DMS153 treated with DMSO at 0.1 percent for 48 hours (cell line): ENCODE measurements at regions not wholly inside any gene's neighbourhood (a gene's known extent, or its start where the extent isn't known, plus 50 kb on each side); places are given as distances from the start of the nearest gene placed in this dataset.
"Not testable (repeated sequence)": the region's sequence is repeated elsewhere in the genome, so short reads cannot be mapped to it uniquely, and the experiment has no call there.

Experiments
- DNase-seq: peaks from one replicate; lab custom pipeline; 2025; ENCODE audit not compliant: unreplicated experiment; lab: John Stamatoyannopoulos, UW

DNA sequence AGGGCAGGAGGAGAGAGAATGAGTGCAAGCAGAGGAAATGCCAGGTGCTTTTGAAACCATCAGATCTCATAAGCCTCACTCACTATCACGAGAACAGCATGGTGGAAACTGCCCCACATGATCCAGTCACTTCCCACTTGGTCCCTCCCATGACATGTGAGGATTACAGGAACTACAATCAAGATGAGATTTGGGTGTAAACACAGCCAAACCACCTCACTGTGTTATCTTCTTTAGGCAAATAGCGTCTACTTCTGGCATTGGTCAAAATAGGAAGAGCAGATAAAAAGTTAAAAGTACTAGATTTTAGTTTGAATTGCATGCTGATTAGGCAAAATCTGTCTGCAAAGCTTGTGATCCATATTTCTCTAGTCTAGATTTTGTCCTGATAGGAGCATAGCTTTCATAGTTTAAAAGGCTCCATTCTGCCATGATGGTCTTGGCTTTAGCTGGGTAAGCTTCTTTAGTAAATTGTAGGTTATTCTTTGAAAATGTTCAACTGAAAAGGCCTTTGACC, 267.5 kb downstream of the NKX6-1 start:
- DNase-seq: no peak

DNA sequence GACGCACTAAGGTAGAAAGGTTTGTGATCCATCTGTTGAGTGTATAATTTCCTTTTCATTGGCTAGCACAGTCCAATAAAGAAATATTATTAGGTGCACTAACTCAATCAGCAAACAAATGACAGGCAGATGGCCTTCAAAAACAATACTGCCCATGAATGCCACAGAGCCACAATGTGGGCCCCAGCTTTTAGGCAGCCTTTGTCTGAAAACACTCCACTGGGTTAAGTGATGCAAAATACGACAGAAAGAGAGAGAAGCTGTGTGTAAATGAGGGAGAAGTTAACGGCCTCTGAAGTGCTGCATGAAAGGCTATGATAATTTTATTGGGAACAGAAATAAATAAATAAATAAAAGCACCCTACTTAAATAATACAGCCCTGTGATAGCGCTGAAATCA, 274.6 kb downstream of the NKX6-1 start:
- DNase-seq: peak; percentile 99

DNA sequence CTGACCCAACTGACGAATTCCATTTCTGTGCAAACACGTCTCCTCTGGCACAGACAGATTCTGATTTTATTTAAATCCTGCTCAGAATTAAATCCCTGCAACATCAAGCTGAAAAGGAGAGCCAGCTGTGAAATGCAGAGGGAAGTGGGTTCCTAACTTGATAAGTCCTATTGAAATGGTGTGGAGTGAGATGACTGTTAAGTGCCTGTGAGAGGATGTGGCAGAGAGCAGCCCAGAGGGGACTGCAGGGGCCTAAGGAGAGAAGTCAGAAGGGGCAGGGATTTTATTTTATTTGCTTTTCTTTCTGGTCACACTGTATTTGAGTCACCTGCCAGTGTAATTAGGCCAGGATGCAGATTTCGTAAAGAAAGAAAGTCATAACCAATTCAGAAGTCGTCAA, 277.4 kb downstream of the NKX6-1 start:
- DNase-seq: peak; percentile 12

DNA sequence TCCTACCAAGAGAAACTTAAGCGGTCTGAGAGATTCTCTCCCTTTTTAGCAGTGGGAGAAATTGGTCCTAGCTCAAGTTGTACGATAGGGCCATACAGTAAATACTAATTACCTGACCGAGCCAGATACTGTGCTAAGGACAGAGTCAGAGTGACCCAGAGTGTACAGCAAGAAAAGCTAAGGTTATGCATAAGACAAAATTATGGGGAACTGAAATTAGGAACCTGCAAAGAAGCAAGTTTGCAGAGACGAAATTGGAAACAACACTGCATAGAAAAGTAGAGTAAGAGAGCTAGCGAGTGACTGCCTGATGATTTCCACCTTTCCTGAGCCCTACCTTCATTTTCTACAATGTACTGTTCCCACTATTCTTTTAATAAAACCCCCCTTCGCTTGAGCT, 278.1 kb downstream of the NKX6-1 start:
- DNase-seq: no peak

DNA sequence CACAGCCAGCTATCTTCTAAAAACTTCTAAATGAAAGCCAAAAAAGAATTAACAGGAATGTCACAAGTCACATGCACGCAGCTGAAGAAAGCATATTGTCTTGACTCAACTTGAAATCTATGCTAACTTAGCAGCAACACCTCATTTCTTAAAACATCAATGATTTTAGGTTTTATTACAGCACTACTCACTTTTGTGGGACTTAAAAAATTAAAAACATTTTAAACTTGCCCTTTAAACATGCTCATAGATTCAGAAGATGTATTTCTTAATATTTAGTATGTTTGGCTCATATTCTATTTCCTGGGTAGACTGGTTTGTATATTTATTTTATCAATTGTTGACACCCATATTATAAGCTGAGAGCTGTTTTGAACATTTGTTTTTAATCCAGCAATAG, 279.4 kb downstream of the NKX6-1 start:
- no peak for DNase-seq

DNA sequence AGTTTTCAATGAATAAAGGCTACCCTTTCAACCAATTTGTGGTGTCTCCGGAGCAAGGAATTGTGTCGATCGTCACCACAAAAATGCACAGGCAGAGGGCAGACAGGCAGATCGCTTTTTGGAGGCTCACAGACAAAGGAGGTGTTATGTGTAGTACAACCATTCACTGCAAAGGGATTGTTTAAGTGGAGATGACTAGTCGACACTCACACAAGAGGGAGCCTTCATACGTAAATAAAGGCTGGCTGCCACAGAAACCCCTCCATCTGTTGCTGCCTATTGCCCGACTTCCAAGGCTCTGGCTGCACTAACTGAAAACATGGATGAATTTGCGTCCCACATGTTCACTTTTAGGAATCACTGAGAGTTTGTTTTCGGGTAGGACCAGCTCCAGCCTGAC, 281.1 kb downstream of the NKX6-1 start:
- DNase-seq: no peak

DNA sequence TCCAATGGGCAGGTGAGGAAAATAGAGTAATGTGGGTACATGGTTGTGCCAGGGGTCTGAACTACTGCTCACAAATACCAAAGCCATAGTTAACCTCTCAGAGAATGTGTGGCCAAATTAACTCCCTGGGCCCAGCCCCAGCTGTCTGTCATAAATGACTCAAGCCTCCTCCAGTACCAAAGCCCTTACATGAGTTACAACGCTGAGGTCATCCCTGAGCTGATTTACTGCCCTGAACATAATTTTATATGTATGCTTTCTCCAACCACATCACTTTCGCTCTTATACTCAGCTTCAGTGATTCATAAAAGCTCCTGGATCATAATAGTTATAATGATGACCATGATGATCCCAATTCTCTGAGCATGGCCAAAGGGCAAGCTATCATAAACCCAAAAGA, 283.9 kb downstream of the NKX6-1 start:
- DNase-seq: no peak

DNA sequence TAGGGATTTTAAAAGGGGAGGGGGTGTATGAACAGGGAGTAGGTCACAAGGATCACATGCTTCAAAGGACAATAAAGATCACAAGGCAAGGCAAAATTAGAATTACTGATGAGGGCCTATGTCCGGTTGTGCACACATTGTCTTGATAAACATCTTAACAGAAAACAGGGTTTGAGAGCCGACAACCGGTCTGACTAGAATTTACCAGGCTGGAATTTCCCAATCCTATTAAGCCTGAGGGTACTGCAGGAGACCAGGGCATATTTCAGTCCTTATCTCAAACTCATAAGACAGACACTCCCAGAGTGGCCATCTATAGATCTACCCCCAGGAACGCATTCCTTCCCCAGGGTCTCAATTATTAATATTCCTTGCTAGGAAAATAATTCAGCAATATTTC, 292.9 kb downstream of the NKX6-1 start:
- DNase-seq: not testable (repeated sequence)

DNA sequence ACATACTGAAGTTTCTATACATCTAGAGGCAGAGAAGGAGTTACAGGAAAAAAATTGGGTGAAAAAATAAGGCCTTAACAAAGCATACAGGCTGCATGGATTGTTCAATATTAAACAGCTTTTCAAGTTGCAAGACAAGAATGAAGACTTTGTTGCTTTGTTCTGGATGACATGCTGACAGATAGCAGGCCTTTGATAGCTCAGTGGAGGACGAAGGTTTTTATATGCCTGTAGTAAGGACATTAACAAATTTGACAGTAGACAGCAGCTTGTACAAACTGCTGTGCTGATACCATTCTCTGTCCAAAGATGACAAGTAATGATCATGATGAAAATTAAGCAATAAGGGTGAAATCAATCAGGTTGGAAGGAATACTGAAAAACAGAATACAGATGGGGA, 309.9 kb downstream of the NKX6-1 start:
- DNase-seq: no peak

DNA sequence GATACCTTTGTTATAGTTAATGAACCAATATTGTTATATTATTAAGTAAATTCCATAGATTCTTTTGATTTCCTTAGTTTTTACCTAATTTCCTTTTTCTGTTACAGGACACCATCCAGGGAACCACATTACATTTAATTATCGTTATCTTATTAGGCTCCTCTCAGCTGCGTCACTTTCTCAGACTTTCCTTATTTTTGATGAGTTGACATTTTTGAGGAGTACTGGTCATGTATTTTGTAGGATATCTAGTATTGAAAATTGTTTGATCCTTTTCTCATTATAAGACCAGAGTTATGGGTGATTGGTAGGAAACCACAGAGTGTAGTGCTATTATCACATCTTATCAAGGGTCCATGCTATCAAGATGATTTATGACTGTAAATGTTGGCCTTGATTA, 319.7 kb downstream of the NKX6-1 start:
- DNase-seq: no peak

DNA sequence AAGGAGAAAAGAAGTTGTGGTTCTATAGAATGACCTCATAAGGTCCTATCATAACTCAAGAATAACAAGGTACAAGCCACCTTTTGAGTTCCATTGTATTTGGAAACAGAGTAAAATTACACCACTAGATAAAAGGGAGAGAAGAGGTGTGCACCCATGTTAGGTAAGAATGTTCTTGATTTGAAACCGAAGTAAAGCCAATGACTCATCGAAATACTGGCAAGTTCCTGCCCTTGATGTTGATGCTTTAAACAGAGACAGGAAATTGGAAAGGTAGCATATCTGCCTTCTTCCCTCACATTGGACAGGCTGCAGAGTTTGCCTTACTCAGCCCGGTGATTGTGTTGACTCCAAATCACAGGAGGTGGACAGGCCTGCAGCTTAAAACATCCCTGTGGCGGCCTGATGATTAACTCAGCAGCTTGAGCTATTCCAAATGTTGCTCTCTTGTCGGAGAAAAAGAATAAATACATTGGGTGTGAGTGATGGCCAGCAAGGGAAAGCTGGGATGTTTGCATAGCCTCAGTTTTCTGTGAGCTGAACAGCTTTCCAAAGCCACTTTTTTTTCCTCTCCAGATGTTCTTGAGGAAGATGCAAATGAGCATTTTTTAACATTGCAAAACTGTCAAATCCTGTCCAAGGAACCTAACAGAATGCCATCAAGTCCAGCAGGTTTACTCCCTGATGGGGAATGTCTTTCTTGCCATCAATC, 321.1 kb downstream of the NKX6-1 start:
- DNase-seq: no peak

DNA sequence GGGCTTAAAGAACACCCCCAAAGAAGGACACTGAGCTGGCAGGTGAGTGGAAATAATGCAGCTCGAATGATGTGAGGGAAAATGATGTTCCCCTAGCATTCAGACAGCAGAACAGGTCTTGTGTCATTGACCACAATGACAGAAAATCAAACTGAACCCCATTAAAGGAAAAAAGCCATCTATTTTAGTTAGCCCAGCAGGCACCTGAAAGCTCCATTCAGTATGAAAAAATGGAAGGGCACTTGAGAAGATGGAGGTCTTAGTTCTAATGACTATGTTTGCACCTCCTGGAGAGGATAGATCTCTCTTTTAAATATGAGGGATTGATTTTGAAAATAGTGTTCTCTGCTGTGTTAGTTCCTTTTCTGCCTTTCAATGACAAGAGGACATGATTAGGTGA, 323.1 kb downstream of the NKX6-1 start:
- DNase-seq: no peak

DNA sequence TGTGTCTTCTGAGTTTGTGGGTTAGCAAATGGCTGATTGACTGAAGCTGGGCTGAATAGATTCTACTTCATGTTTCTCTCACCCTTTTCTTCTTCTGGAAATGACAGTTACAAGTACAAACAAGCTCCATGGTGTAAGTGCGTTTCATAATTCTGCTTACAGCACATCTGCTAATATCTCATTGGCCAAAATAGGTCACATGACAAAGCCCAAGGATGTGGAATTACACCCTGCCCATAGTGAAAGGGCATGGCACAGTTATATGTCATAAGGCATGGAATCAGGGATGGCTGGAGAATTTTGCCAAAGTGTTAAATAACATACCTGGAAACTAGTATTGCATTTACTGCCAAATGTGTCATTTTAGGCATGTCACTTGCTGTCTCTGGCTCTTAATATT, 327.2 kb downstream of the NKX6-1 start:
- no peak for DNase-seq

DNA sequence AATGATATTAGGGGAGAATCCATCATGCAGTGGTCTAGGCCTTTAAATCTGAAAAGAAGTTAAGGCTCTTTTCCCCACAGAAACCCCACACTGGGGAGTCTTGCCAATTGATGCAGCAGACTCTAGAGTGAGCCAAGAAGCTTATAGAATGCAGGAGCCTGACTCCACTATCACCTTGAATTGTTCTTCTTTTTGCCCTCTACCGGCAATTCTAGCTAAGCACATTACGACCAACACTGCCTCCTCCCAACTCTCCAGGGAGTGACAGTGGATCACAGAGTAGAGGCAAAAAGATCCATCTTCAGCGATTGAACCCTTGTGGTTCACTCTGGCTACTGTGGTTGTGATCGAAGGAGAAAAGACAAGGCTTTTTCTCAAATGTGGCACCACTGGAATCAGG, 331.5 kb downstream of the NKX6-1 start:
- no peak for DNase-seq

DNA sequence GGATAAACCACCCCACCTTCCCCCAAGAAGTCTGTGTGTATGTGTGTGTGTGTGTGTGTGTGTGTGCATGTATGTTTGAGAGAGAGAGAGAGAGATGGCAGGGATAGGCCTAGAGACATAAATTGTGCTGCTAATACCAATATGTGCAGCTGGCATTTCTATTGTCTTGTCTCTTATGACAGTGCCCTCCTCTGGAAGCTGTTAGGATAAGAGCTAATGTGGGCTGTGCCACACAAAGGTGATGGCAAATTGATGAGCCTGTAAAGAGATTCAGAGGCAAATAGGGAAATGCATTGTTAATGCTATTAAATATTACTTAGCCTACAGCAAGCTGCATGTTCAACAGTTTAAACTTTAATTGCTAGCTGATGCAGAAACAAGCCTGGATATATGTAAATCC, 332.0 kb downstream of the NKX6-1 start:
- DNase-seq: peak; percentile 36

DNA sequence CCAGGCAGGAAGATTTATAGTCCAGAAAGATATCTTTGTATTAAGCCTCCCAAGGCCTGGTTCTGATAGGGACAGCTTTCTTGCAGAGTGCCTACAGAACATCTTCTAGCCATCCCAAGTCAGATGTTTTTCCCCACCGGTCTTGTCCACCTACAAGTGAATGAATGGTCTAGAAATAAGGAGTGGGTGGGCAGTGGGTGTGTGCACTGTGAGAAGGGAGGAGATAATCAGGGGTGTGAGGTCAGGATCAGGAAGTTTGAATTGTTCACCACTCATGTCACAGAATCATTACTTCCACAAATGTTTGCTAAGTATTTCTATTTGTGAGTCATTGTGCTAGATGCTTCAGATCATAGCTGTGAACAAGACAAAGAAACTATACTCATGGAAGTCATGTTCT, 332.6 kb downstream of the NKX6-1 start:
- DNase-seq: no peak

DNA sequence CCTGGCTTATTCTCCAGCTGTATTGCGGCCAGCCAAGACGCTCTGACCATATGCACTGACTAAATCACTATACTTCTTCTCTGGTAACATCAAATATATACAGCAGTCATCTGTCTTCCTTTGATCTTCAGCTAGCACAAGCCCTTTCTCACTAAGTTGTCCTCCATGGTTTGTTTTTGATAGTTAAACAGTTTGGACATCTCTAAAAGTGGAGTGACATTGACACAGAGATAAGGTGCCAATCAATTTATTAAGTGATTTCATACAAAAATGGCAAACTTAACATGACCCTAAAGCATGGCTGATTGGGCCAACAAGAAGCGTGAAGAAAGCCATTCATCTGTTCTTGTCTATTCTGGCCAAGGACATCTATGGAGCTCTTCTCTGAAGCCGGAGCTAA, 334.9 kb downstream of the NKX6-1 start:
- DNase-seq: no peak

DNA sequence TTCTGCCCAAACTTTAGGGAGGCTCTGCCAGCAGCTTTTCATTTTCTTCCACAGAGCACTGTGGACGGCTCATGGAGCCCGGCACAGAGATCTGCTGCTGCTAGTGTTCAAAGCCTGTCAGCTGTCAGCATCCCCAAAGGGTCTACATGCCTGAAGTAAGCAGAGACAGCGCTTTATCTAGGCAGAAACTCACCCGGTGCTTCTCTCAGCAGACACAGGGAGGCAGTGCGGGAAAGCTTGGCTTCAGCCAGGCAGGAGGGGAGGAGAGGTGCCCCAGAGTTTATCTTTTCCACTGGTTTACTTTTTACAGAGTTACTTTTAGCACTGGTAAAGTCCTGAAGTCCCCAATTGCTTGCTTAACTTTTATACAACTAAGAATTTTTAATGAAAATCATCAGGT, 339.3 kb downstream of the NKX6-1 start:
- no peak for DNase-seq

DNA sequence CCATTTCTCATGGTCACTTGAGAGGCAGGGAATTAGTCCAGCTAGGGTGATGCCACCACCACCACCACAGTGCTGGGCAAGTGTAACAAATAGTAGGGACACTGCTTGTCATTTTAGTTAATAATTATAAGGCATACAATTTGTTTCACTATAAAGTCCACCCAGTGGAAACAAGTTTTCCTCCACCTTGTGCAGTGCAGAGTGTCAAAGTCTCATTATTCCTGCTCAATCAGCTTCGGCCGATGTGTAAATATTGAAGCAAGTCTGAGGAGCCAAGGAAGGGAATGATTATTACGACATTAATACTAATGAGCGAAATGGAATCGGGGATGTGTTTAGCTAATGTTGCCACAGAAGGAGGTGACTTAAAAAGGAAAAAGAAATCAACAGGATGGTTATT, 340.4 kb downstream of the NKX6-1 start:
- no peak for DNase-seq

DNA sequence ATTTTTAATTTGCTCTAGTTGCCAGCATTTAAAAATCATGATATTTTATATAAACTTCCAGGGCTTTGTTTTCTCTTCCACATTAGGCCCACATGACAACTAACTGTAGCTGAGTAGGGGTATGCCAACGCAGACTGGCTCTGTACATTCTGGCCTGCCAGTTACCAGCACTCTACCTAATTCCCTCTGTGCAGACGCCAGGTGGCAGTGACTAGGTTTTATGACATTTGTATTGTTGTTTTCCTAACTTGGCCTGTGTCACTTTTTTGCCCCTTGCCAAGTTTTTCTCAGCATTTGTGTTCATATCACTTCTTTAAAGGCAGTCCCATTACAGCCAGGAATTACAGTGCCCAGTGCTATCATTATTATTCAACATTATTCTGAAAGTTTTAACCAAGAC, 347.5 kb downstream of the NKX6-1 start:
- peak; percentile 19 for DNase-seq

DNA sequence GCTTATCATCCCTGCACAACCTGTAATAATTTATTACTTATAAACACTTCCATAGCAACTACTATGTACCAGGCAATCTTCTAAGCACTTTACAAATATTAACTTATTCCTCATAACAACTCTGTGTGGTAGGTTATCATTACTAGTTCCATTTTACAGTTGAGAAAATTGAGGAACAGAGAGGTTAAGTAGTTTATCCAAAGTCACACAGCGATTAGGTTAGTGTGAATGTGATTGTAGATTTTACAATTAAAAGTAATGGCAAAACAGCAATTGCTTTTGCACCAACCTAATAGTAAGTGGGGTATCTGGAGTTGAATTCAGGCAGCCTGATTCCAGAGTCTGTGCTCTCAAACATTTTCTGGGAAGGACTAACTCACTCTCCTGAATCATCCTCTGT, 348.9 kb downstream of the NKX6-1 start:
- DNase-seq: no peak

DNA sequence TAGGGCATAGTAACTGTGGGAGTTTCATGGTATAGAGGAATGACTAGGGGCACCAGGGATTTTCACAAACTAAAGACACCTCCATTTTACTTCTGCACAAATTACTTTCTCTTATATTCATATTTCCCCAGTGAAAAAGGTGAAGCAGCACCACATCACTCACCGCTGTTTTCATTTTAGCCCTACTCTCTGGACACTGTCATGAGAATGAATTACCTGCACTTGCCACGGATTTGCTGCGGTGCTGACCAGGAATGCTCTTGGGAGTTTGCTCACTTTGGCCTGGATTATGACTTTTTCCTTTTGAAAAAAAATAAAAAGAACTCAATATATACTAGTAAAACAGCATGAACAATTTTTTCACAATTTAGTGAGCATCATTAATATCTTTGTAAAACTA, 351.3 kb downstream of the NKX6-1 start:
- DNase-seq: no peak

DNA sequence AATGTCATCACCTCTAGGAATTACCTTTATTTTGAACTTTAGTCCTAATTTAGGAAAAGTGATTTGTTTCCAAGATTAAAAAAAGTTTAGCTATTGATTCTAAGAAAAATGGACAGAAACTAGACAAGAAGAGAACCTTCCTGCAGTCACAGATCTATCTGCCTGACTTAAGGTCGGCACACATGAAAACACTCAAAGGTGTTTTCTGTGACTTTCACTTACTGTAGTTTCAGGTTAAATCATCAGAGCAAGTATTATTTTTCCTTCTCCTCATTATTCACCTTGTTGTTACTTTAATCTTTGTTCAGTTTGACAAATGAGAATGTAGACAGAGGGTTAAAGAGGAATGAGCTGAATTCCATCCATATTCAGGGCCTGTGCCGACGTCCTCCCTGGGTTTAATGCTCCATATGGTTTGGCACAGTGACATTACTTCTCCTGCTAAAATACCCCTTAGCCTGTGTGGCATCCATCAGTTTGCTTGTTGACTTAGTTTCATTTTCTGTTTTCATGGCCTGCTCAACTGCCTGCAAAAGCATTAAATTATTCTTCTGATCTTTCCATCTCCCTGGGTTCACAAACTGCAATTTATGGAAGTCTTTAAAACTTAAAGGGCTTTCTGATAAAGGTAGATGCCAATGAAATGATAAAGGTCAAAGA, 352.7 kb downstream of the NKX6-1 start:
- no peak for DNase-seq
